GM23248 (cell line): ENCODE measurements at regions not wholly inside any gene's neighbourhood (a gene's known extent, or its start where the extent isn't known, plus 50 kb on each side); places are given as distances from the start of the nearest gene placed in this dataset.

Source experiments
- DNase-seq: peaks from one replicate; pipeline ENCODE4 v3.0.0-alpha.2; 2015
- H2AFZ ChIP-seq: fragments of 200-600 bp; sonication (generic); 2 replicates; pipeline ENCODE4 v1.6.1; 2016; ENCODE audit warnings: antibody characterized with exemption
- H3F3A ChIP-seq: fragments of 200-600 bp; sonication (generic); 2 replicates; pipeline ENCODE4 v1.6.1; 2016; ENCODE audit warnings: mild to moderate bottlenecking, antibody characterized with exemption, mixed run types; ENCODE audit not compliant: insufficient read depth
- H3K27ac ChIP-seq: fragments of 200-600 bp; sonication (generic); 2 replicates; pipeline ENCODE4 v1.5.1; 2016; ENCODE audit warnings: mild to moderate bottlenecking
- H3K27me3 ChIP-seq: fragments of 200-600 bp; sonication (generic); replicated peaks from 2 replicates; pipeline ENCODE4 v1.6.1; 2016; ENCODE audit warnings: mild to moderate bottlenecking; ENCODE audit not compliant: insufficient read depth
- H3K36me3 ChIP-seq: fragments of 200-600 bp; sonication (generic); 2 replicates; pipeline ENCODE4 v1.6.1; 2016; ENCODE audit warnings: low read depth, mild to moderate bottlenecking
- H3K4me1 ChIP-seq: fragments of 200-600 bp; sonication (generic); 2 replicates; pipeline ENCODE4 v1.6.1; 2016; ENCODE audit warnings: mild to moderate bottlenecking; ENCODE audit not compliant: insufficient read depth
- H3K4me2 ChIP-seq: fragments of 200-600 bp; sonication (generic); one replicate; pipeline ENCODE4 v1.6.1; 2016; ENCODE audit warnings: mild to moderate bottlenecking; ENCODE audit not compliant: unreplicated experiment
- H3K4me3 ChIP-seq: fragments of 200-600 bp; sonication (generic); 2 replicates; pipeline ENCODE4 v1.5.1; 2016; ENCODE audit warnings: mild to moderate bottlenecking
- H3K79me2 ChIP-seq: fragments of 200-600 bp; sonication (generic); 2 replicates; pipeline ENCODE4 v1.6.1; 2016; ENCODE audit warnings: mild to moderate bottlenecking; ENCODE audit not compliant: insufficient read depth
- H3K9ac ChIP-seq: fragments of 200-600 bp; sonication (generic); 2 replicates; pipeline ENCODE4 v1.6.1; 2016; ENCODE audit warnings: mild to moderate bottlenecking
- H3K9me2 ChIP-seq: fragments of 200-600 bp; sonication (generic); 2 replicates; pipeline ENCODE4 v1.6.1; 2016; ENCODE audit warnings: mixed run types, mild to moderate bottlenecking, moderate library complexity; ENCODE audit not compliant: insufficient read depth
- H3K9me3 ChIP-seq: fragments of 200-600 bp; sonication (generic); one replicate; pipeline ENCODE4 v1.6.1; 2017; ENCODE audit warnings: low read depth
- H4K20me1 ChIP-seq: fragments of 200-600 bp; sonication (generic); 2 replicates; pipeline ENCODE4 v1.6.0; 2016; ENCODE audit not compliant: insufficient read depth
- EZH2 ChIP-seq: fragments of 200-600 bp; sonication (generic); IDR thresholded peaks from 2 replicates; pipeline ENCODE4 v1.6.1; 2018; ENCODE audit warnings: antibody characterized with exemption, mild to moderate bottlenecking; ENCODE audit not compliant: insufficient read depth, poor library complexity, severe bottlenecking
- EZH2phosphoT487 ChIP-seq: fragments of 200-600 bp; sonication (generic); IDR thresholded peaks from 2 replicates; pipeline ENCODE4 v1.6.1; 2018; ENCODE audit warnings: antibody characterized with exemption, moderate library complexity, mild to moderate bottlenecking, low read depth; ENCODE audit not compliant: insufficient read depth
- WGBS, 2 experiments: methylation state at CpG; one replicate each; pipeline ENCODE4 v1.1.6; 2015 to 2017; ENCODE audit warnings: low lambda C conversion rate in 2 of 2, low coverage in 1 of 2; ENCODE audit errors: missing lambda C conversion rate in 2 of 2; 5-methylcytosine and 5-hydroxymethylcytosine counted together
- in situ Hi-C: fragments of 300-500 bp; cut with MboI; formaldehyde crosslinking; loops from 2 replicates; pipeline ENCODE4 v1.15.0; 2020

- Histone ChIP-seq H3K9ac (no peak overlapping the region), H3K36me3 (no peaks in the 10 kb centered on the region), H3K9me2 (no peaks in the 10 kb centered on the region), H2AFZ (no peak overlapping the region), H4K20me1 (no peaks in the 10 kb centered on the region), H3K27me3 (no peaks in the 10 kb centered on the region), H3K9me3 (no peaks in the 10 kb centered on the region), H3K27ac (no peak overlapping the region), H3K4me3 (no peak overlapping the region), H3K4me2 (no peak overlapping the region), H3F3A (no peaks in the 10 kb centered on the region), H3K79me2 (no peaks in the 10 kb centered on the region), H3K4me1 (no peaks in the 10 kb centered on the region)
- in situ Hi-C loops, result no loop called here
- DNase-seq, result no peak
- no peak for TF ChIP-seq EZH2phosphoT487
- TF ChIP-seq EZH2, result no peak
Measured at GRCh38 chr4:159719531-159719930, 616.7 kb downstream of the RAPGEF2 start.

GRCh38 chr4:159722052-159722451 is 619.2 kb downstream of the RAPGEF2 start:
- DNase-seq, result no peak
- no peak overlapping the region for H3K27ac ChIP-seq
- H3K27me3 ChIP-seq, result no peaks in the 10 kb centered on the region
- H3K4me2 ChIP-seq, result no peak overlapping the region
- H3K4me1 ChIP-seq, result no peaks in the 10 kb centered on the region
- TF ChIP-seq EZH2 (no peak), EZH2phosphoT487 (no peak)
- 35 to 53% methylated on average over 11 to 16 of the region's 16 CpGs for WGBS, 2 experiments
- no peaks in the 10 kb centered on the region for H3K9me3 ChIP-seq
- no peak overlapping the region for H3K4me3 ChIP-seq
- H3K9me2 ChIP-seq, result no peaks in the 10 kb centered on the region
- no peaks in the 10 kb centered on the region for H3F3A ChIP-seq
- no peak overlapping the region for H3K9ac ChIP-seq
- in situ Hi-C loops, result no loop called here
- no peaks in the 10 kb centered on the region for H3K36me3 ChIP-seq
- no peak overlapping the region for H2AFZ ChIP-seq
- H3K79me2 ChIP-seq, result no peaks in the 10 kb centered on the region
- no peaks in the 10 kb centered on the region for H4K20me1 ChIP-seq

GRCh38 chr4:159722918-159723317 is 620.0 kb downstream of the RAPGEF2 start:
- H3K79me2 ChIP-seq, result no peaks in the 10 kb centered on the region
- no peaks in the 10 kb centered on the region for H3K9me2 ChIP-seq
- in situ Hi-C loops, result no loop called here
- H3K4me2 ChIP-seq, result no peak overlapping the region
- WGBS, 2 experiments, result 14 to 15% methylated on average over 3 to 4 of the region's 4 CpGs
- H3K27ac ChIP-seq, result no peak overlapping the region
- no peak for DNase-seq
- no peaks in the 10 kb centered on the region for H3K9me3 ChIP-seq
- H3K27me3 ChIP-seq, result no peaks in the 10 kb centered on the region
- no peaks in the 10 kb centered on the region for H4K20me1 ChIP-seq
- H3F3A ChIP-seq, result no peaks in the 10 kb centered on the region
- no peaks in the 10 kb centered on the region for H3K4me1 ChIP-seq
- H3K9ac ChIP-seq, result no peak overlapping the region
- no peaks in the 10 kb centered on the region for H3K36me3 ChIP-seq
- no peak for TF ChIP-seq EZH2
- no peak for TF ChIP-seq EZH2phosphoT487
- H3K4me3 ChIP-seq, result no peak overlapping the region
- no peak overlapping the region for H2AFZ ChIP-seq

- Histone ChIP-seq H3K9me2 (no peaks in the 10 kb centered on the region), H3K79me2 (no peaks in the 10 kb centered on the region), H3K36me3 (no peaks in the 10 kb centered on the region), H3K9ac (no peak overlapping the region), H3K27me3 (no peaks in the 10 kb centered on the region), H3K4me1 (no peaks in the 10 kb centered on the region), H3K4me3 (no peak overlapping the region), H3K27ac (no peak overlapping the region), H3K4me2 (no peak overlapping the region), H3K9me3 (no peaks in the 10 kb centered on the region), H3F3A (no peaks in the 10 kb centered on the region), H4K20me1 (no peaks in the 10 kb centered on the region), H2AFZ (no peak overlapping the region)
- 19 to 25% methylated on average over 6 to 7 of the region's 8 CpGs for WGBS, 2 experiments
- in situ Hi-C loops, result no loop called here
- DNase-seq, result no peak
- TF ChIP-seq EZH2, result no peak
- TF ChIP-seq EZH2phosphoT487, result no peak
Measured at GRCh38 chr4:159723341-159724048, 620.6 kb downstream of the RAPGEF2 start.

GRCh38 chr4:159725571-159725970 is 622.7 kb downstream of the RAPGEF2 start:
- Histone ChIP-seq H3K9me2 (no peaks in the 10 kb centered on the region), H3K27ac (no peak overlapping the region), H3K4me2 (no peak overlapping the region), H3K79me2 (no peaks in the 10 kb centered on the region), H3F3A (no peaks in the 10 kb centered on the region), H3K4me3 (no peak overlapping the region), H3K27me3 (no peaks in the 10 kb centered on the region), H3K9me3 (no peaks in the 10 kb centered on the region), H3K4me1 (no peaks in the 10 kb centered on the region), H3K9ac (no peak overlapping the region), H4K20me1 (no peaks in the 10 kb centered on the region), H2AFZ (no peak overlapping the region), H3K36me3 (no peaks in the 10 kb centered on the region)
- no peak for TF ChIP-seq EZH2
- no peak for TF ChIP-seq EZH2phosphoT487
- 10 to 15% methylated on average over 1 of the region's 1 CpG for WGBS, 2 experiments
- DNase-seq, result no peak
- in situ Hi-C loops, result no loop called here
